PC-9 (cell line): ENCODE measurements at regions not wholly inside any gene's neighbourhood (a gene's known extent, or its start where the extent isn't known, plus 50 kb on each side); places are given as distances from the start of the nearest gene placed in this dataset.

Source experiments
- BruUV-seq: library from RNA; stranded (reverse); fragments of 400-500 nt; replicated peaks from 2 replicates; lab custom pipeline; 2021; lab: Mats Ljungman, UMichigan
- CTCF ChIA-PET: fragments of 300-600 bp; sonication (Branson Sonifier 250); formaldehyde crosslinking; loops from one replicate; lab custom pipeline; 2022; ENCODE audit warnings: antibody characterized with exemption; lab: Charles Lee
- POLR2A ChIA-PET: fragments of 300-600 bp; sonication (Branson Sonifier 250); formaldehyde crosslinking; loops from one replicate; lab custom pipeline; 2022; ENCODE audit warnings: antibody characterized with exemption; ENCODE audit not compliant: unreplicated experiment; lab: Charles Lee
- DNase-seq, 2 experiments: peaks; one replicate each; pipeline versions ENCODE4 v3.0.0 to v3.0.0-alpha.2; 2015 to 2022; ENCODE audit warnings: mixed read lengths in 1 of 2
- H2AFZ ChIP-seq: fragments of 200-600 bp; sonication (generic); 2 replicates; pipeline ENCODE4 v1.8.1; 2017; ENCODE audit warnings: antibody characterized with exemption
- H3F3A ChIP-seq: fragments of 200-600 bp; sonication (generic); 2 replicates; pipeline ENCODE4 v1.8.1; 2017; ENCODE audit warnings: antibody characterized with exemption, mild to moderate bottlenecking, low read depth; ENCODE audit not compliant: insufficient read depth
- H3K27ac ChIP-seq: fragments of 200-600 bp; sonication (generic); 2 replicates; pipeline ENCODE4 v1.6.1; 2016; ENCODE audit warnings: mixed run types
- H3K27me3 ChIP-seq: fragments of 200-600 bp; sonication (generic); 2 replicates; pipeline ENCODE4 v1.6.1; 2016; ENCODE audit warnings: low read depth, mixed run types; ENCODE audit not compliant: insufficient read depth
- H3K36me3 ChIP-seq: fragments of 200-600 bp; sonication (generic); 2 replicates; pipeline ENCODE4 v1.6.1; 2016; ENCODE audit warnings: low read depth, mixed run types
- H3K4me1 ChIP-seq: fragments of 200-600 bp; sonication (generic); replicated peaks from 2 replicates; pipeline ENCODE4 v1.6.1; 2016; ENCODE audit warnings: mixed run types; ENCODE audit not compliant: insufficient read depth
- H3K4me2 ChIP-seq: fragments of 200-600 bp; sonication (generic); 2 replicates; pipeline ENCODE4 v1.6.1; 2017; ENCODE audit warnings: mixed run types
- H3K4me3 ChIP-seq: fragments of 200-600 bp; sonication (generic); 2 replicates; pipeline ENCODE4 v1.6.1; 2016; ENCODE audit warnings: mixed run types
- H3K79me2 ChIP-seq: fragments of 200-600 bp; sonication (generic); 2 replicates; pipeline ENCODE4 v1.6.1; 2017; ENCODE audit warnings: low read depth, mixed run types
- H3K9me2 ChIP-seq: fragments of 200-600 bp; sonication (generic); 2 replicates; pipeline ENCODE4 v1.8.1; 2017; ENCODE audit warnings: mild to moderate bottlenecking; ENCODE audit not compliant: insufficient read depth
- H3K9me3 ChIP-seq: fragments of 200-600 bp; sonication (generic); 2 replicates; pipeline ENCODE4 v1.8.1; 2016; ENCODE audit warnings: low read depth; ENCODE audit not compliant: insufficient read depth
- H4K20me1 ChIP-seq: fragments of 200-600 bp; sonication (generic); 2 replicates; pipeline ENCODE4 v1.8.1; 2017; ENCODE audit not compliant: insufficient read depth
- EZH2 ChIP-seq: fragments of 200-600 bp; sonication (generic); IDR thresholded peaks from 2 replicates; pipeline ENCODE4 v1.8.0; 2017; ENCODE audit warnings: antibody characterized with exemption, low read depth
- intact Hi-C: fragments of 100-400 bp; cut with micrococcal nuclease; formaldehyde crosslinking; loops from one replicate; pipeline ENCODE4 v1.10.0; 2022; ENCODE audit not compliant: unreplicated experiment
- TF ChIP-seq, protein P1 (sequence below): fragments of 200-600 bp; sonication (generic); conservative IDR thresholded peaks from 2 replicates; pipeline ENCODE4 v1.6.1; 2017; ENCODE audit warnings: mixed run types, antibody characterized with exemption, mild to moderate bottlenecking, moderate library complexity

DNA sequence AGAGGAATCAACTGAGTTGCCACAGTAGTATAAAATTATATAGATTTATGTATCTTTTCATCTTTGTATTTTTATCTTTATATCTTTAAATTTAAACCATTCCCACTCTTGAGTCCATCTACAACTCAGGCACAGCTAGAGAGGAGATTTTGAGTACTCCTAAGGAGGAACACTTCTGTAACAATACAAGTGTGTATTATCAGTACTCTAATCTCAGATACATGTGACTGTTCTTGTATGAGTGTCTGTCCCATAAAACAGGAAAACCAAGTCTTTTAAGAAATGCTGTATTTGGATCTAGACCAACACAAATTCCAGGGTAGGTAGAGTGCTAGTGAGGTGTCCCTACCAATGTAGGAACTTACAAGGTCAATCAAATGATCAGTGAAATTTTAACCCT, 1428.0 kb upstream of the LRRTM3 start:
- Histone ChIP-seq H3K4me3 (no peak overlapping the region), H3K36me3 (no peaks in the 10 kb centered on the region), H3F3A (no peaks in the 10 kb centered on the region), H3K4me1 (no peaks in the 10 kb centered on the region), H2AFZ (no peak overlapping the region), H3K9me2 (peaks cover 8% of the 10 kb centered on the region; the same call in 1 of the 2 replicates), H3K27ac (no peak overlapping the region), H3K9me3 (no peaks in the 10 kb centered on the region), H3K4me2 (no peak overlapping the region), H4K20me1 (no peaks in the 10 kb centered on the region), H3K27me3 (no peaks in the 10 kb centered on the region), H3K79me2 (no peaks in the 10 kb centered on the region)
- DNase-seq, result no peak
- TF ChIP-seq, protein P1, sequence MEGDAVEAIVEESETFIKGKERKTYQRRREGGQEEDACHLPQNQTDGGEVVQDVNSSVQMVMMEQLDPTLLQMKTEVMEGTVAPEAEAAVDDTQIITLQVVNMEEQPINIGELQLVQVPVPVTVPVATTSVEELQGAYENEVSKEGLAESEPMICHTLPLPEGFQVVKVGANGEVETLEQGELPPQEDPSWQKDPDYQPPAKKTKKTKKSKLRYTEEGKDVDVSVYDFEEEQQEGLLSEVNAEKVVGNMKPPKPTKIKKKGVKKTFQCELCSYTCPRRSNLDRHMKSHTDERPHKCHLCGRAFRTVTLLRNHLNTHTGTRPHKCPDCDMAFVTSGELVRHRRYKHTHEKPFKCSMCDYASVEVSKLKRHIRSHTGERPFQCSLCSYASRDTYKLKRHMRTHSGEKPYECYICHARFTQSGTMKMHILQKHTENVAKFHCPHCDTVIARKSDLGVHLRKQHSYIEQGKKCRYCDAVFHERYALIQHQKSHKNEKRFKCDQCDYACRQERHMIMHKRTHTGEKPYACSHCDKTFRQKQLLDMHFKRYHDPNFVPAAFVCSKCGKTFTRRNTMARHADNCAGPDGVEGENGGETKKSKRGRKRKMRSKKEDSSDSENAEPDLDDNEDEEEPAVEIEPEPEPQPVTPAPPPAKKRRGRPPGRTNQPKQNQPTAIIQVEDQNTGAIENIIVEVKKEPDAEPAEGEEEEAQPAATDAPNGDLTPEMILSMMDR, result no peak
- TF ChIP-seq EZH2, result no peak
- BruUV-seq, result no TSS peak
- CTCF ChIA-PET, result no interaction called here
- intact Hi-C loops, result no loop called here
- POLR2A ChIA-PET, result no interaction called here

DNA sequence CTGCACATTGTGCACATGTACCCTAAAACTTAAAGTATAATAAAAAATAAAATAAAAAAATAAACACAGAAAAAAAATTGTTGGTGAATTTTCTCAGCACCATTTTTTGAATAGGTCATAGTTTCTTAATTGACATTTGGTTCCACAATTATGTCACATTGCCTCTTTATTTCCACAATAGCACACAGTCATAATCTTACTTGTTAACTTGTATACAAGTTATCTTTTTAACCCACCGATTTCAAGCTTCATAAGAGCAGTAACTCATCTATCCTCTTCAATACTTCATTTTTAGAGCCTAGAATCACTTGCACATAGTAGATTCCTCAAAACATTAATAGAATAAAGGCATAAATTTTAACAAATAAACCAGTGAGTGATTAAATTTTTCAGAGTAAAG, 1425.1 kb upstream of the LRRTM3 start:
- Histone ChIP-seq H3K4me2 (no peak overlapping the region), H3K9me3 (no peaks in the 10 kb centered on the region), H3F3A (no peaks in the 10 kb centered on the region), H3K79me2 (no peaks in the 10 kb centered on the region), H4K20me1 (no peaks in the 10 kb centered on the region), H2AFZ (no peak overlapping the region), H3K36me3 (no peaks in the 10 kb centered on the region), H3K27me3 (no peaks in the 10 kb centered on the region), H3K27ac (no peak overlapping the region), H3K9me2 (0 out of 2 replicates have a peak, but pooled peaks cover 4% of the 10 kb centered on the region), H3K4me3 (no peak overlapping the region), H3K4me1 (no peaks in the 10 kb centered on the region)
- no peak for TF ChIP-seq EZH2
- TF ChIP-seq, protein P1, result no peak
- DNase-seq, result no peak
- intact Hi-C loops, result no loop called here
- ChIA-PET CTCF (no interaction called here), POLR2A (no interaction called here)
- no TSS peak for BruUV-seq

DNA sequence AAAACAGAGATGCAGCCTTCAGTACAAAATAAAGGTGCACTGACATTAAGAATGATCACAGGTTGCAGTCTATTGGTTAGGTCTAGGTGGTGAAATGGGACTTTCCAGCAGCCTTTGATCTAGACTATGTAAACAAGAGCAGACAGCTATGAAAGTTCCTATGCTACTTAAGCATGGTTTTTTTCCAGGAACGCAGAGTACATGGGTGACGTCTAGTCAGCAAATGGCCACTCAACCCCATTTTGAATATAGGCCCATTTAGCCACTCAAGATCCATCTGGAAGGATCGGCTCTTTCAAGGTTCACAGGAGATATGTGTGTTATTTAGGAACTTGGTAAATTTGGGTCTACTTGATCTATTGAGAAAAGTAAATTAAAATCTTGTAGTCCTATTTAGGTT, 1424.6 kb upstream of the LRRTM3 start:
- 0 out of 2 replicates have a peak, but pooled peaks cover 4% of the 10 kb centered on the region for H3K9me2 ChIP-seq
- H2AFZ ChIP-seq, result no peak overlapping the region
- H4K20me1 ChIP-seq, result no peaks in the 10 kb centered on the region
- ChIA-PET POLR2A (no interaction called here), CTCF (no interaction called here)
- H3K27me3 ChIP-seq, result no peaks in the 10 kb centered on the region
- H3K4me2 ChIP-seq, result no peak overlapping the region
- no peak overlapping the region for H3K4me3 ChIP-seq
- TF ChIP-seq, protein P1, result no peak
- TF ChIP-seq EZH2, result no peak
- no peaks in the 10 kb centered on the region for H3K4me1 ChIP-seq
- H3F3A ChIP-seq, result no peaks in the 10 kb centered on the region
- no TSS peak for BruUV-seq
- H3K9me3 ChIP-seq, result no peaks in the 10 kb centered on the region
- no peak overlapping the region for H3K27ac ChIP-seq
- no peaks in the 10 kb centered on the region for H3K36me3 ChIP-seq
- intact Hi-C loops, result no loop called here
- DNase-seq, result no peak
- H3K79me2 ChIP-seq, result no peaks in the 10 kb centered on the region
